HG02678 (cell line): ENCODE measurements at regions not wholly inside any gene's neighbourhood (a gene's known extent, or its start where the extent isn't known, plus 50 kb on each side); places are given as distances from the start of the nearest gene placed in this dataset.
A peak's percentile ranks its signal among the peaks of the same experiment; 100 is the strongest.

Experiments
- ATAC-seq: cut with Tn5 transposase; IDR thresholded peaks from one replicate; pipeline ENCODE4 v1.9.1; 2021; ENCODE audit warnings: mild to moderate bottlenecking, moderate library complexity; ENCODE audit not compliant: unreplicated experiment

DNA sequence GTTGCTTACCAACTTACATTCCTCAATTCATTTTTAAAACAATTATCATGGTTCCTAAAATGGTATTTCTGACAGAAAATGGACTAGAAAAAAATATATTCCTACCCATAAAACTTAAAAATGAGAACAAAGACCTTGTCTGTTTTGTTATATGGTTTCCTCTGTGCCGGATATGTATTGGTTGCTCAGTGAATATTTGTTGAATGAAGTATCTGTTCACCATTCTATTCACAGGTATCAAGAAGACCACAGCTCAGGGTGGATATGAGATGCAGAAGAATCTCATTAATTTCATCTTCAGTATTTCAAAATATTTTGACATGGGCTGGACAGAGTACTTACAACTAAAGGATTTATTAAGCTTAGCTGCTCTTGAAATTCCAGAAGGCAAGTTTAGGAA lies 58.1 kb downstream of the TUSC7 start:
- ATAC-seq = no peak

DNA sequence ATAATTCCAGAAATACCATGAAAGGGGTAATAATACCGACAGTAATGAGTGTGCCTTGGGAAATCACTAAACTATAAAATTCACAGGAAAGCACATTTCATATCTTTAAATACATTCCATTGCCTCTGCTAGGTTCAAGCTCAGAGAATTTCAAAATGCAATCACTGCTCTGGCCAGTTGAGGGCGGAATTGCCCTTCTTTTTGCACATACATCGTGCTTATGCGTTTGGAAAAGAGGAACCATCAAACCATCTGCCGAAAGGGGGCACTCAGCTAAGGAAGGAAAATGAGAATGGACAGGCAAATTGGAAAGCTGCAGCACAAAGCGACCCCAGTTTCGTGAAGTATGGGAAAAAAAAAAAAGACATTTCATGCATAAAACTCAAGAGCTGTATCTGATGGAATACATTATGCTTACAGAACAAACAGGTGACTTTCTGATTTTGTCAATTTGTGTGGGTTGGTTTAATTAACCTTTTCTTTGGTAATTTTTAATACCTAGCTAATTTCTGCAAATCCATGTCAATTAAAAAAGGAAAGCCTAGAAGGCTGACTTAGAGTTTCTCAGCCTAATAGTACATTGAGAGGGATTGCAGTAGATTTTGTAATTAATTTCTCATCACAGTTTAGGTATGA lies 61.4 kb downstream of the TUSC7 start:
- peak; percentile 99 for ATAC-seq

DNA sequence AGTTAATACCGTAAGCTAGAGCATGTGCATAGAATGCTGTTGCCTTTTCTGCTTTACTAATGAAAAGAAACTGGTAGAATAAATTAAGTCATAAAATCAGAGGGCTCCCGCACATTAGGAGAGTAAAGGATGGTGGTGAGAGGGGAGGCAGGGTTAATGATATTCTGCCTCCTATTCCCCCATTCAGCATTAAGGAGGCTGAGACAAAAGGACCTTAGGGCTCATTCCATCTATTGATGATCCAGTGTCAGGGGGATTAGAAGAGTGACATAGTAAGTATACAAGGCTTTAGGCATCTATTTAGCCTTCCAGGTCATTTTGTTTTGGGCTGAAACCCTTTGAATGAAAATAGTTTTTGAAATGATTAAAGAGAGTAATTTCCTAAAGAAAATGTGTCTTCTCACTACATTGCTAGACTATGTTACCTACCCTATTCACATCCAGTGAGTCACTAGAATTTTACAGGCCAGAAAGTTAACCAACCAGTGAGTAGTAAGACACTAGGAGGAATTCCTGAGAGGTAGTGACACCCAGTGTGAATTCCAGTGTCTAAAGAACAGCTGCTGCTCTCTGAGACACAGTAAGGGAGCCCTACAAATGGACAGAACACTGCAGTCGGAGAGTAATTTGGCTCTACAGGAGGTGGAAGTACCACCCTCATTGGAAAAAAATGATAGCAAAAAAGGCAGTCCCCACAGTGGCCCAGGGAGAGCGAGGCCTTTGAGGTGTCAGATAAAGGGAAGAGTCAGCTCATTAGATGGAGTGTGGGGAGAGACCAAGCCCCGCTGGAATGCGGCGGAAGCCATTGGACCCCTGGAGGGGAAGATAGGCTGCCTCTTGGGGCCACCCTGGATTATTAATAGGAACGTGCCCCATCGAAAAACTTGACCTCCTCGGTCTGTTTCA lies 67.6 kb downstream of the TUSC7 start:
- no peak for ATAC-seq

GRCh38 chr3:116785226-116785625 lies 75.6 kb downstream of the TUSC7 start:
- ATAC-seq = no peak

DNA sequence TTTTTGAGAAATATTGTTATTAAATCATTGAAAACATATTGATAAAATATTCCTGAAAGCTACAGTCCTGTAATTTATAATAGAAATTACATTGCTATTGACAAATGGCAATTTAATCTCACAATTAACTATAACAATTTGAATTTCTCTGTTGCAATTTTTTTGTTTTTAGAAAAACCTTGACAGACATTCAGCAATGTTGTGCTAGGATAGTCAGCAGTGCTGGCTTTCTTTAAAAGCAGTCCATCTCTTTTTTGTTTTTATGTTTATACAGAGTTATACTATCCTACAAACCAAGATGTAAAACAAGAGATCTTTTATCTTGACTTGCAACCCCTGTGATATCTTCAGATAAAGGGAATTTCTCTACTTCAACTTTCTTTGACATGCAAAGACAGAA lies 93.1 kb downstream of the TUSC7 start:
- ATAC-seq = no peak

DNA sequence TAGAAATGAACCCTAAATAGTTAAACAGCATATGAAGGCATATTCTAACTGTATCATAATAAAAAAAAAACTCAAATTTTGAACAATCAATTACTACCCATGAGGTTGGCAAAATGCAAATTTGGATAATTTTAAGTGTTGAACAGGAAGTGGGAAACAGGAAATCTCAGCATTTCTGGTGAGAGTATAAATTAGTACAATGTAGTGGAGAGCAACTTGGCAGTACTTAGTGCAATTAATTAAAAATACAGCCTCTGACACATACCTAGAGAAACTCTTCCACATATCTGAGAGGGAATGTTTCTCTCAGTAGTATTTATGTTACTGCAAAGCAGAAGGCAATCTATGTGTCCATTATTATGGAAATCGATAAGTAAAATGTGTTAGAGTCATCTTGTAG lies 96.8 kb downstream of the TUSC7 start:
- no peak for ATAC-seq

DNA sequence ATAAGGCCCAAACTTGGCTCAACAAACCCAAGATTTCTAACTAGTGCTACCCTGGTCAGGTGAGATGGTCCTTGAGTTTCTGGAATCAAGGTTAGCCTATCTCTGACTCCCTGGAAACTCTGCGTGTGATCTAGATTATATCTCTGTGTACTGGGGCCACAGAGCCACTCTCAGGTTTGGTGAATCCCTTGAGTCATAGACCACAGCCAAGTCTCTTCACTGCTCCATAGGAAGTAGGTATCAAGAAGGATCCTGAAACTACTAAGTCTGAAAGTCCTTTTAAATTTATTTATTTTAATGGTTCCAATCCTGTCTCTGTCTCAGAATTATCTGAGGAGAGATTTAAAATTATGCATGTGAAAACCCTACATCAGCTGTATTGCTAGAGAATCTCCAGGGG lies 99.1 kb downstream of the TUSC7 start:
- ATAC-seq = no peak

- no peak for ATAC-seq
Measured at GRCh38 chr3:116809208-116809607, 99.6 kb downstream of the TUSC7 start.

GRCh38 chr3:116811754-116812153 lies 102.2 kb downstream of the TUSC7 start:
- no peak for ATAC-seq

- ATAC-seq = no peak
Measured at GRCh38 chr3:116812949-116813348, 103.4 kb downstream of the TUSC7 start.

- ATAC-seq = no peak
Measured at GRCh38 chr3:116815321-116815720, 105.7 kb downstream of the TUSC7 start.

GRCh38 chr3:116815831-116816588 lies 106.4 kb downstream of the TUSC7 start:
- no peak for ATAC-seq

- ATAC-seq = no peak
Measured at GRCh38 chr3:116821371-116821770, 111.8 kb downstream of the TUSC7 start.

GRCh38 chr3:116824208-116824607 lies 114.6 kb downstream of the TUSC7 start:
- ATAC-seq = no peak

GRCh38 chr3:116833202-116833601 lies 123.6 kb downstream of the TUSC7 start:
- ATAC-seq = no peak

- no peak for ATAC-seq
Measured at GRCh38 chr3:116834816-116835215, 125.2 kb downstream of the TUSC7 start.

GRCh38 chr3:116835658-116836057 lies 126.1 kb downstream of the TUSC7 start:
- ATAC-seq = no peak

DNA sequence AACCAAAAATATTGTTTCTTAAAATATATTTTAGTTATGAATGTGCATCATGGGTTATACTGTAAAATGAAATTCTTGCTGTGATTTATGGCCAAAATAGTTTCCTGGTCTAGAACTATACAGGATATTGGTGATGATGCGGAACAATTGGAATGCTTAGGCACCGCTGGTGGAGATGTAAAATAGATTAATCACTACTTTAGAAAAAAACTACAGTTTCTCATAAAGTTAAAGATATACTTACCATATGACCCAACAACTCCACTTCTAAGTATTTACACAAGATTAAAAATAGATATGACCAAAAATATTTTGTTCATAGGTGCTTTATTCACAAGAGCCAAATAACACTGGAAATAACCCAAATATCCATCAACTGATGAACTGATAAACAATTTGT lies 126.7 kb downstream of the TUSC7 start:
- ATAC-seq = no peak

DNA sequence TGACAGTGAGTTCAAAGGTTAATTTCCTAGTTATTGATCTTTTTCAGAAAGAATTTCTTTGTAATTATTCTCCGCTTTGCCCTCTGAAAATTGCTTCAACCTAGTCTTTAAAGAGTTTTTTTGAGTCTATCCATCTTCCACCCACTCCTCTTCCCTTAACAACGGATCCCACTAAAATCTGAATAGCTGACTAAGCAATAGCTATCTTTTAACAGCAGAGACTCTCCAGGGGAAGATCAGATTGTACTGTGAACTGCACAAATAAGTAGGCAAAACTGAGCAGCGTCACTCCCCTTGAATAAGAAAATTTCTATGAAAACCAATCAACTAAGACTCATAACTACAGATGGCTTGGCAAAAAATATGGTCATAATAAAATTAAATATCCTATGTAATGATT lies 127.9 kb downstream of the TUSC7 start:
- no peak for ATAC-seq

GRCh38 chr3:116841003-116841735 lies 131.6 kb downstream of the TUSC7 start:
- no peak for ATAC-seq
